Adrenal gland (tissue), 9 donors: ENCODE measurements at regions not wholly inside any gene's neighbourhood (a gene's known extent, or its start where the extent isn't known, plus 50 kb on each side); places are given as distances from the start of the nearest gene placed in this dataset.

Source experiments
- DNase-seq, 7 donors: peaks; one replicate each; pipeline ENCODE4 v3.0.0-alpha.2; 2019 to 2020
- H3K27ac ChIP-seq, 5 donors: fragments of 200-600 bp; sonication (generic) in 4 of 5; 1 replicate in 3 of 5; 2 replicates in 2 of 5; pipeline versions ENCODE4 v1.5.1 to v1.8.0; 2016 to 2020; ENCODE audit warnings: mild to moderate bottlenecking in 1 of 5
- H3K27me3 ChIP-seq: fragments of 200-600 bp; 2 replicates; pipeline ENCODE4 v1.8.0; 2021
- H3K36me3 ChIP-seq, 2 donors: fragments of 200-600 bp; replicated peaks in 1 of 2; 1 replicate in 1 of 2; 2 replicates in 1 of 2; pipeline versions ENCODE4 v1.5.1 to v1.8.0; 2018 to 2022
- H3K4me1 ChIP-seq, 2 donors: fragments of 200-600 bp; replicated peaks in 1 of 2; 1 replicate in 1 of 2; 2 replicates in 1 of 2; pipeline versions ENCODE4 v1.5.1 to v1.8.0; 2018 to 2021
- H3K4me3 ChIP-seq, 4 donors: fragments of 200-600 bp; sonication (generic) in 3 of 4; one replicate each; pipeline ENCODE4 v1.5.1; 2016 to 2018
- H3K9me3 ChIP-seq, 3 donors: fragments of 200-600 bp; sonication (generic) in 1 of 3; replicated peaks in 1 of 3; 1 replicate in 2 of 3; 2 replicates in 1 of 3; pipeline versions ENCODE4 v1.5.1 to v1.8.0; 2016 to 2021
- CTCF ChIP-seq, 6 experiments: fragments of 450-650 bp in 4 of 6; fragments of 200-600 bp in 2 of 6; sonication (generic) in 1 of 6; IDR thresholded peaks; 1 replicate in 5 of 6; 2 replicates in 1 of 6; pipeline versions ENCODE4 v1.5.1 to v1.8.0; 2016 to 2021; ENCODE audit warnings: antibody characterized with exemption in 6 of 6, mild to moderate bottlenecking in 2 of 6, moderate library complexity in 1 of 6
- POLR2A ChIP-seq, 2 donors: fragments of 450-650 bp; IDR thresholded peaks; one replicate each; pipeline ENCODE4 v1.6.1; 2017; ENCODE audit warnings: antibody characterized with exemption in 2 of 2, mild to moderate bottlenecking in 2 of 2, moderate library complexity in 1 of 2
- WGBS, 4 donors: extraction: QIAGEN DNeasy Blood & Tissue Kit in 2 of 4; methylation state at CpG; one replicate each; pipeline versions ENCODE4 v1.1.5 to v1.1.7; 2013 to 2017; 5-methylcytosine and 5-hydroxymethylcytosine counted together
- intact Hi-C, 2 donors: fragments of 100-400 bp; cut with DNase I; formaldehyde crosslinking; loops; one replicate each; pipeline versions ENCODE4 v1.14.1 to v1.15.0; 2022 to 2023
- donor health status: healthy with polysubstance abuse.
- donor health status: Bipolar disorder and iron deficiency.
- donor health status: DM: yes; HTN: yes; CAD: no.
- donor health status: DM: no; HTN: no; CAD: no.
- donor health status: DM: no; HTN: no; CAD: no.

DNA sequence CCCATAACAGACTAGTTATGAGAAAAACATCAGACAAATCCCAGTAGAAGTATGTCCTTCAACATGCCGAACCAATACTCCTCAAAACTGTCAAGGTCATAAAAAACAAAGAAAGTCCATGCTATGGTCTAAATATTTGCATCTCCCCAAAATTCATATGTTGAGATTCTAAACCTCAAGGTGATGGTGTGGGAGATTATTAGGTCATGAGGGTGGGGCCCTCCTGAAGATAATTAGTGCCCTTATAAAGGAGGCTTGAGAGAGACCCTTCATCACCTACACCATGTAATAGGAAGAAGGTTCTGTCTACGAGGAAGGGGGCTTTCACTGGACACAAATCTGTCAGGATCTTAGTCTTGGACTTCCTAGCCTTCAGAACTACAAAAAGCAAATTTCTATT is 118.6 kb upstream of the GUCY1A2 start:
- no peak overlapping the region for H3K4me3 ChIP-seq
- H3K4me1 ChIP-seq, result no peaks in the 10 kb centered on the region
- no peak for DNase-seq
- intact Hi-C loops, result no loop called here
- no peaks in the 10 kb centered on the region for H3K27me3 ChIP-seq
- WGBS, 4 donors, result 59 to 75% (median 72%) methylated on average over 2 of the region's 2 CpGs
- no peak overlapping the region for H3K27ac ChIP-seq
- TF ChIP-seq POLR2A (IDR thresholded peaks at IDR 0.05) (no peak), CTCF (IDR thresholded peaks at IDR 0.05) (no peak)
- H3K36me3 ChIP-seq, result no peaks in the 10 kb centered on the region
- peaks cover 0 to 4% (median 0%) of the 10 kb centered on the region in 3 donors for H3K9me3 ChIP-seq

DNA sequence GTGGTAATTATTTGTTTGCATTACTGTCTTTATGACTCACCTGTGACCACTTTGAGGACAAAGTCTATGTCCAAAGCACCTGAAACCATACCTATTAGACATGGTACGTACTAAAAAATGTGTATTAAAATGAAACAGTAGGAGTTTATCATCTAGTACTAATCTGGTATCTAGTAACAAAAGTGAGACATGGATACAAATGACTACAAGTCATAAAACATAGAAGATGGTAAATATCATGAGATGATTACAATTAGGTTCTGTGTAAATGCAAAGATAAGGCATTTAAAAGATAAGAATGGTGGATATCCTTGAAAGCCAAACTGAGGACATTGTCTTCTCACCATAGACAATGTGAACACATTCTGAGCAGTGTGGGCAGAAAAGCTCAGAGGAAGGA is 113.5 kb upstream of the GUCY1A2 start:
- 79 to 92% (median 81%) methylated on average over 1 of the region's 1 CpG for WGBS, 4 donors
- TF ChIP-seq CTCF (IDR thresholded peaks at IDR 0.05) (no peak), POLR2A (IDR thresholded peaks at IDR 0.05) (no peak)
- Histone ChIP-seq H3K27me3 (no peaks in the 10 kb centered on the region), H3K4me3 (no peak overlapping the region), H3K36me3 (no peaks in the 10 kb centered on the region), H3K4me1 (no peaks in the 10 kb centered on the region), H3K27ac (no peak overlapping the region), H3K9me3 (no peaks in the 10 kb centered on the region)
- intact Hi-C loops, result no loop called here
- DNase-seq, result no peak

DNA sequence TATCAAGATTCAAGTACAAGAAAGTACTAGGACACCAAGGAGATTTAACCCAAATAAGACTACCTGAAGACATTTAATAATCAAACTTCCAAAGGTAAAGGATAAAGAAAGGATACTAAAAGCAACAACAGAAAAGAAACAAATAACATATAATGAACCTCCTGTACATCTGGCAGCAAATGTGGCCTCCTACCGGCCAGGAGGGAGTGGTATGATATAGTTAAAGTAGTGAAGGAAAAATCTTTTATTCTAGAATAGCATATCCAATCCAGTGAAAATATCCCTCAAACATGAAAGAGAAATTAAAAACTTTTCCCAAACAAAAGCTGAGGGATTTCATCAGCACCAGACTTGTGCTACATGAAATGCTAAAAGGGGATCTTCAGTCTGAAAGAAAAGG is 104.7 kb upstream of the GUCY1A2 start:
- TF ChIP-seq POLR2A (IDR thresholded peaks at IDR 0.05) (no peak), CTCF (IDR thresholded peaks at IDR 0.05) (no peak)
- H3K36me3 ChIP-seq, result no peaks in the 10 kb centered on the region
- H3K27ac ChIP-seq, result no peak overlapping the region
- no peaks in the 10 kb centered on the region for H3K9me3 ChIP-seq
- H3K4me1 ChIP-seq, result no peaks in the 10 kb centered on the region
- no peak overlapping the region for H3K4me3 ChIP-seq
- DNase-seq, result no peak
- WGBS, 4 donors, result 69 to 83% (median 77%) methylated on average over 1 of the region's 1 CpG
- intact Hi-C loops, result no loop called here
- no peaks in the 10 kb centered on the region for H3K27me3 ChIP-seq

DNA sequence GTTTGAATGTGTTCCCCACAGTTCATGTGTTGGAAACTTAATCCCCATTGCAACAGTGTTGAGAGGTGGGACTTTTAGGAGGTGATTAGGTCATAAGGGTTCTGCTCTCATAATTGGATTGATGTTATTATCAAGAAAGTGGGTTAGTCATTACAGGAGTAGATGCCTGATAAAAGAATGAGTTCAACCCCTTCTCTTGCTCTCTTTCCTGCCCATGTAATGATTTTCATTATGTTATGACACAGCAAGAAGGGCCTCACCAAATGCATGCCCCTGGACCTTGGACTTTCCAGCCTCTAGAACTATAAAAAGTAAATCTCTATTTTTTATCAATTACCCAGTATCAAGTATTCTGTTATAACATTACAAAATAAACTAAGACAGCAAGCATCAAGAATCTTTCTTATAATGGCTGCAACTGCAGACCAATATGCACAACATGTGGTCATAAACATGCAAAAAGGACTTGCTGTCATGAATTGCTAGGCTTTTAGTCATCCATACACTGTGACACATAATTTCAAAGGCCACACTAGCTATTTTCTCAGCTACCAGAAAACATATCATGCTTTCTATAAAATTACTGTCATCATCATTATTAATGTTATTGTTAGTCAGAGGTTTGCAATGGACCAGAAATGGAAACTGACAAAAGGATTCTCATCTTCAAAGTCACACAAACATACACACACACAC is 99.9 kb upstream of the GUCY1A2 start:
- intact Hi-C loops, result no loop called here
- Histone ChIP-seq H3K9me3 (no peaks in the 10 kb centered on the region), H3K4me3 (no peak overlapping the region), H3K27me3 (no peaks in the 10 kb centered on the region), H3K36me3 (no peaks in the 10 kb centered on the region), H3K4me1 (no peaks in the 10 kb centered on the region), H3K27ac (no peak overlapping the region)
- TF ChIP-seq CTCF (IDR thresholded peaks at IDR 0.05) (no peak), POLR2A (IDR thresholded peaks at IDR 0.05) (no peak)
- no peak for DNase-seq
